HEK293T (cell line): ENCODE measurements at regions not wholly inside any gene's neighbourhood (a gene's known extent, or its start where the extent isn't known, plus 50 kb on each side); places are given as distances from the start of the nearest gene placed in this dataset.

Source experiments
- ARNT ChIP-seq: fragments of 450-650 bp; IDR thresholded peaks from 2 replicates; pipeline ENCODE4 v1.6.1; 2017; ENCODE audit warnings: mild to moderate bottlenecking
- BHLHE40 ChIP-seq: fragments of 450-650 bp; IDR thresholded peaks from 2 replicates; pipeline ENCODE4 v1.6.1; 2016; ENCODE audit warnings: mild to moderate bottlenecking, moderate library complexity, borderline replicate concordance
- CTBP1 ChIP-seq: fragments of 450-650 bp; IDR thresholded peaks from 2 replicates; pipeline ENCODE4 v1.6.1; 2016; ENCODE audit warnings: borderline replicate concordance
- ELF4 ChIP-seq: fragments of 450-650 bp; IDR thresholded peaks from 2 replicates; pipeline ENCODE4 v1.6.1; 2017; ENCODE audit warnings: antibody characterized with exemption
- FOXA1 ChIP-seq: fragments of 450-650 bp; IDR thresholded peaks from 2 replicates; pipeline ENCODE4 v1.6.1; 2016; ENCODE audit warnings: mild to moderate bottlenecking
- FOXM1 ChIP-seq: fragments of 450-650 bp; IDR thresholded peaks from 2 replicates; pipeline ENCODE4 v1.6.1; 2017; ENCODE audit warnings: mild to moderate bottlenecking, borderline replicate concordance
- SP1 ChIP-seq: fragments of 450-650 bp; IDR thresholded peaks from 2 replicates; pipeline ENCODE4 v1.6.1; 2017
- TARDBP ChIP-seq: fragments of 450-650 bp; IDR thresholded peaks from 2 replicates; pipeline ENCODE4 v1.6.1; 2016

GRCh38 chr5:5770825-5771224 lies 348.3 kb downstream of the ICE1 start:
- TF ChIP-seq FOXA1 (no peak), SP1 (no peak), BHLHE40 (no peak), TARDBP (no peak), ARNT (no peak), FOXM1 (no peak), ELF4 (no peak), CTBP1 (no peak)
